HEK293T (cell line): ENCODE measurements at regions not wholly inside any gene's neighbourhood (a gene's known extent, or its start where the extent isn't known, plus 50 kb on each side); places are given as distances from the start of the nearest gene placed in this dataset.

Experiments used
- CTBP1 ChIP-seq: fragments of 450-650 bp; IDR thresholded peaks from 2 replicates; pipeline ENCODE4 v1.6.1; 2016; ENCODE audit warnings: borderline replicate concordance
- ELF4 ChIP-seq: fragments of 450-650 bp; IDR thresholded peaks from 2 replicates; pipeline ENCODE4 v1.6.1; 2017; ENCODE audit warnings: antibody characterized with exemption
- FOXA1 ChIP-seq: fragments of 450-650 bp; IDR thresholded peaks from 2 replicates; pipeline ENCODE4 v1.6.1; 2016; ENCODE audit warnings: mild to moderate bottlenecking
- FOXM1 ChIP-seq: fragments of 450-650 bp; IDR thresholded peaks from 2 replicates; pipeline ENCODE4 v1.6.1; 2017; ENCODE audit warnings: mild to moderate bottlenecking, borderline replicate concordance
- SP1 ChIP-seq: fragments of 450-650 bp; IDR thresholded peaks from 2 replicates; pipeline ENCODE4 v1.6.1; 2017
- TARDBP ChIP-seq: fragments of 450-650 bp; IDR thresholded peaks from 2 replicates; pipeline ENCODE4 v1.6.1; 2016

DNA sequence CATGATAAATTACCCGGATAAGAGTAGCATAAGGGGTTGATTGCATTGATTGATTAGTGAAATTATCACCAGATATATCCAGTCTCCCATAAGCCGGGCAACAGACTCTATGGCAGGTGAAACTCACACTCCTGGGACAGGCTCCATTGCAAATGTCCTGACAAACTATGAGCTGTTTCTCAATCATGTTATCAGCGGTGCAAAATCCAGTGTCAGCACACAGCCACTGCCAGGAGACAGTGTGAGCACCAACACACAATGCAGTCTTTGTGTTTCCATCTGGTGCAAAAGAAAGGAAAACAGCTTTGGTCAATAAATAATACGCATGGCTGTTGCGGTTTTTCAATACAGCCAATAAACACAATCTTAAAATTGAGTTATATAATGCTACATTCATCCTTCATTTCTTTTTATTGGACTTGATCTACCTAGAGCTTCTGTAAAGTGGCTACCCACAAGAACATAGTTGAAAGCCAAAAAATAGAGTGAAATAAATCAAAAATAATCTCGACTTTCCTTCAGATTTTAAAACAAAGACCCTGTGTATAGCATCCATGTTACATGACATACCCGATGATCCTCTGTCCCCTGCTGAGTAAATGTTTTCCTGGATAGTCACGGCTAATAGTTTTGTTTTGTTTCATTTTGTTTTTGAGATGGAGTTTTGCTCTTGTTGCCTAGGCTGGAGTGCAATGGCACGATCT, 64.3 kb upstream of the AFDN start:
- TF ChIP-seq SP1 (no peak), TARDBP (no peak), FOXA1 (no peak), ELF4 (no peak), FOXM1 (no peak), CTBP1 (no peak)
